CD14-positive monocyte (primary cell): ENCODE measurements at regions not wholly inside any gene's neighbourhood (a gene's known extent, or its start where the extent isn't known, plus 50 kb on each side); places are given as distances from the start of the nearest gene placed in this dataset.

Source experiments
- DNase-seq, 3 donors: peaks; one replicate each; pipeline ENCODE4 v3.0.0-alpha.2; 2011 to 2022
- H2AFZ ChIP-seq: 2 replicates; pipeline ENCODE4 v1.6.0; 2012; ENCODE audit warnings: mild to moderate bottlenecking, low read depth, low read length, inconsistent platforms; ENCODE audit not compliant: insufficient read depth, poor library complexity, severe bottlenecking
- H3K27ac ChIP-seq, 2 donors: 1 replicate in 1 of 2; 2 replicates in 1 of 2; pipeline ENCODE4 v1.5.1; 2012 to 2013; ENCODE audit warnings: low read length in 2 of 2, control low read depth in 1 of 2, inconsistent platforms in 1 of 2, low read depth in 1 of 2, mild to moderate bottlenecking in 1 of 2
- H3K27me3 ChIP-seq, 2 donors: one replicate each; pipeline versions ENCODE4 v1.6.0 to v1.6.1; 2011 to 2013; ENCODE audit warnings: low read length in 2 of 2; ENCODE audit not compliant: control insufficient read depth in 2 of 2, insufficient read depth in 2 of 2
- H3K36me3 ChIP-seq, 2 donors: replicated peaks in 1 of 2; 1 replicate in 1 of 2; 2 replicates in 1 of 2; pipeline versions ENCODE4 v1.5.1 to v1.6.1; 2012 to 2013; ENCODE audit warnings: low read length in 2 of 2, control low read depth in 1 of 2, inconsistent platforms in 1 of 2, mild to moderate bottlenecking in 1 of 2; ENCODE audit not compliant: insufficient read depth in 2 of 2, control insufficient read depth in 1 of 2
- H3K4me1 ChIP-seq, 2 donors: 1 replicate in 1 of 2; 2 replicates in 1 of 2; pipeline versions ENCODE4 v1.5.1 to v1.6.1; 2012 to 2013; ENCODE audit warnings: low read length in 2 of 2, control low read depth in 1 of 2, inconsistent platforms in 1 of 2, mild to moderate bottlenecking in 1 of 2, moderate library complexity in 1 of 2; ENCODE audit not compliant: insufficient read depth in 2 of 2, control insufficient read depth in 1 of 2
- H3K4me2 ChIP-seq: replicated peaks from 2 replicates; pipeline ENCODE3; 2012; ENCODE audit warnings: low read length, moderate library complexity, mild to moderate bottlenecking; ENCODE audit not compliant: poor library complexity, severe bottlenecking; ENCODE audit errors: extremely low read depth
- H3K4me3 ChIP-seq, 3 experiments: fragments of 200-600 bp in 1 of 3; sonication (generic) in 1 of 3; replicated peaks in 1 of 3; 1 replicate in 2 of 3; 2 replicates in 1 of 3; pipeline ENCODE4 v1.5.1; 2011 to 2013; ENCODE audit warnings: low read length in 3 of 3, mild to moderate bottlenecking in 3 of 3, control low read depth in 2 of 3, low read depth in 2 of 3, inconsistent platforms in 1 of 3, moderate library complexity in 1 of 3
- H3K79me2 ChIP-seq: 2 replicates; pipeline ENCODE4 v1.6.0; 2012; ENCODE audit warnings: mild to moderate bottlenecking, control low read depth, inconsistent platforms, low read length, moderate library complexity; ENCODE audit not compliant: insufficient read depth
- H3K9ac ChIP-seq: 2 replicates; pipeline ENCODE4 v1.6.0; 2017; ENCODE audit warnings: low read length, mild to moderate bottlenecking; ENCODE audit not compliant: insufficient read depth, poor library complexity, severe bottlenecking
- H3K9me3 ChIP-seq, 2 donors: replicated peaks in 1 of 2; 1 replicate in 1 of 2; 2 replicates in 1 of 2; pipeline versions ENCODE4 v1.5.1 to v1.6.1; 2012 to 2013; ENCODE audit warnings: low read length in 2 of 2, control low read depth in 1 of 2; ENCODE audit not compliant: control insufficient read depth in 1 of 2, insufficient read depth in 1 of 2
- H4K20me1 ChIP-seq: 2 replicates; pipeline ENCODE4 v1.6.0; 2012; ENCODE audit warnings: mild to moderate bottlenecking, low read length, control low read depth, moderate library complexity; ENCODE audit not compliant: insufficient read depth
- H3K27ac Mint-ChIP-seq, 7 donors: one replicate each; pipeline ENCODE4 v1.8.0; 2020; ENCODE audit warnings: mild to moderate bottlenecking in 7 of 7, mixed read lengths in 7 of 7, moderate library complexity in 6 of 7, inconsistent platforms in 2 of 7
- H3K27me3 Mint-ChIP-seq, 3 donors: one replicate each; pipeline ENCODE4 v1.8.0; 2021 to 2022; ENCODE audit warnings: low read depth in 3 of 3, mild to moderate bottlenecking in 3 of 3, mixed read lengths in 3 of 3, moderate library complexity in 3 of 3, inconsistent platforms in 1 of 3
- H3K36me3 Mint-ChIP-seq, 2 donors: one replicate each; pipeline ENCODE4 v1.8.0; 2020; ENCODE audit warnings: mixed read lengths in 2 of 2, inconsistent platforms in 1 of 2, mild to moderate bottlenecking in 1 of 2
- H3K4me1 Mint-ChIP-seq: one replicate; pipeline ENCODE4 v1.8.0; 2020; ENCODE audit warnings: mild to moderate bottlenecking, mixed read lengths
- H3K4me3 Mint-ChIP-seq, 2 donors: one replicate each; pipeline ENCODE4 v1.8.0; 2020; ENCODE audit warnings: mild to moderate bottlenecking in 2 of 2, mixed read lengths in 2 of 2, moderate library complexity in 1 of 2
- H3K9me3 Mint-ChIP-seq, 7 donors: one replicate each; pipeline ENCODE4 v1.8.0; 2020 to 2022; ENCODE audit warnings: mixed read lengths in 7 of 7, mild to moderate bottlenecking in 6 of 7, moderate library complexity in 6 of 7, inconsistent platforms in 2 of 7
- CTCF ChIP-seq: fragments of 200-600 bp; IDR thresholded peaks from one replicate; pipeline ENCODE4 v1.8.0; 2022; ENCODE audit warnings: antibody characterized with exemption, mild to moderate bottlenecking
- WGBS: methylation state at CpG from one replicate; pipeline ENCODE4 v1.1.5; 2013; ENCODE audit warnings: missing lambda C conversion rate; ENCODE audit not compliant: insufficient coverage; 5-methylcytosine and 5-hydroxymethylcytosine counted together
- intact Hi-C, 2 donors: fragments of 100-400 bp; cut with micrococcal nuclease; formaldehyde crosslinking; loops; one replicate each; pipeline versions ENCODE4 v1.15.0 to v1.15.1; 2023

DNA sequence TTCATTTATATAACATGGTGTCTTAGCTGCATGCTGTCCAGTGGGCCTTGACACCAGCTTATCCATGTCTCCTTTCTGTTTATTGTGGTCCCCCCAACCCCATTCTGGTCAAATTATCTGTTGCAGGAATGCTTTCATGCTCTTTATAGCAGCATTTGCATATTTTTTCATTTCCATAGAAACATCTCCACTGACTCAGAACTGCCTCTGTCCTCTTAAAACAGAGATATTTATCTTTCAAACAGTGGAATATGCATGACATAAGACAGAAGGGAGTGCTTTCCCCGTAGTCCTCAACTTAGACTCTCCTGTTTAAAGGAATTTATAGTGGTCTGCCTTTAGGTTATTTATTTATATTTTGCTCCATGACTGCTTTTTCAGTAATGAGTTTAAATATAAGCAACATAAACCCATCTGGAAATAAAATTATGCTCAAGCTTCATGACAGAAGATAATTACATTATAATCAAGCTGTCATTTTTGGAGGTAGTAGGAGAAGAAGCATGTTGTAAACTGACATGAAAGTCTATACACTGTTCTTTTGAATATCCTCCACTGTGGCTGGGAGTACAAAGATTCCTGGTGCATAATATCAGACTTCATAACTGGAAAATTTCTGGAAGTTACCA, 179.5 kb upstream of the CD96 start:
- intact Hi-C loops: no loop called here
- no peaks in the 10 kb centered on the region for H3K36me3 ChIP-seq
- H3K9me3 ChIP-seq: peaks cover 0 to 7% of the 10 kb centered on the region in 2 donors
- Mint-ChIP-seq H3K27me3 (no peaks in the 10 kb centered on the region), H3K9me3 (peaks cover 0 to 6% (median 4%) of the 10 kb centered on the region in 7 donors), H3K27ac (no peak overlapping the region), H3K36me3 (no peaks in the 10 kb centered on the region), H3K4me3 (no peak overlapping the region), H3K4me1 (no peaks in the 10 kb centered on the region)
- H3K4me3 ChIP-seq: no peak overlapping the region
- no peak overlapping the region for H3K27ac ChIP-seq
- no peak for TF ChIP-seq CTCF
- H2AFZ ChIP-seq: no peak overlapping the region
- H4K20me1 ChIP-seq: no peaks in the 10 kb centered on the region
- H3K4me2 ChIP-seq: no peak overlapping the region
- no peaks in the 10 kb centered on the region for H3K4me1 ChIP-seq
- H3K27me3 ChIP-seq: no peaks in the 10 kb centered on the region
- no peak overlapping the region for H3K9ac ChIP-seq
- DNase-seq: no peak
- WGBS: no CpG with 5 or more reads among the region's 1 CpG
- no peaks in the 10 kb centered on the region for H3K79me2 ChIP-seq

GRCh38 chr3:111366515-111366914, 175.5 kb upstream of the CD96 start:
- Histone ChIP-seq H4K20me1 (no peaks in the 10 kb centered on the region), H3K27me3 (no peaks in the 10 kb centered on the region), H3K79me2 (no peaks in the 10 kb centered on the region), H3K4me3 (no peak overlapping the region), H3K36me3 (no peaks in the 10 kb centered on the region), H3K9ac (no peak overlapping the region), H3K4me1 (no peaks in the 10 kb centered on the region), H3K4me2 (no peak overlapping the region), H3K27ac (no peak overlapping the region), H2AFZ (no peak overlapping the region), H3K9me3 (peaks cover 0 to 6% of the 10 kb centered on the region in 2 donors)
- H3K4me3 Mint-ChIP-seq: no peak overlapping the region
- intact Hi-C loops: no loop called here
- peaks cover 0 to 2% (median 0%) of the 10 kb centered on the region in 3 donors for H3K27me3 Mint-ChIP-seq
- H3K4me1 Mint-ChIP-seq: no peaks in the 10 kb centered on the region
- DNase-seq: no peak
- H3K36me3 Mint-ChIP-seq: no peaks in the 10 kb centered on the region
- H3K27ac Mint-ChIP-seq: no peak overlapping the region
- H3K9me3 Mint-ChIP-seq: peaks cover 2 to 11% (median 6%) of the 10 kb centered on the region in 7 donors
- no CpG with 5 or more reads among the region's 4 CpGs for WGBS
- TF ChIP-seq CTCF: no peak
